MCF 10A (cell line): ENCODE measurements at regions not wholly inside any gene's neighbourhood (a gene's known extent, or its start where the extent isn't known, plus 50 kb on each side); places are given as distances from the start of the nearest gene placed in this dataset.

Experiments used
- BruUV-seq: library from RNA; stranded (reverse); fragments of 400-500 nt; replicated peaks from 2 replicates; lab custom pipeline; 2021; lab: Mats Ljungman, UMichigan
- CTCF ChIA-PET: fragments of 300-600 bp; sonication (Branson Sonifier 250); formaldehyde crosslinking; extraction: SDS; loops from one replicate; lab custom pipeline; 2021; ENCODE audit warnings: antibody characterized with exemption, inconsistent platforms; lab: Yijun Ruan, JAX
- POLR2A ChIA-PET: fragments of 300-600, 350-650 bp; sonication (Branson Sonifier 250); formaldehyde crosslinking; extraction: SDS; loops from one replicate; lab custom pipeline; 2020; ENCODE audit warnings: antibody characterized with exemption, inconsistent platforms; lab: Yijun Ruan, JAX
- DNase-seq: peaks from one replicate; pipeline ENCODE4 v3.0.0-alpha.2; 2018; ENCODE audit not compliant: unreplicated experiment
- H3K27ac Mint-ChIP-seq: one replicate; pipeline ENCODE4 v1.8.0; 2022; ENCODE audit warnings: mild to moderate bottlenecking, low read depth, mixed read lengths; ENCODE audit not compliant: unreplicated experiment
- H3K27me3 Mint-ChIP-seq: one replicate; pipeline ENCODE4 v1.8.0; 2022; ENCODE audit warnings: mixed read lengths; ENCODE audit not compliant: insufficient read depth, unreplicated experiment
- H3K36me3 Mint-ChIP-seq: one replicate; pipeline ENCODE4 v1.8.0; 2022; ENCODE audit warnings: mild to moderate bottlenecking, moderate library complexity, mixed read lengths; ENCODE audit not compliant: insufficient read depth, unreplicated experiment
- H3K4me1 Mint-ChIP-seq: one replicate; pipeline ENCODE4 v1.8.0; 2022; ENCODE audit warnings: mixed read lengths; ENCODE audit not compliant: insufficient read depth, unreplicated experiment
- H3K4me3 Mint-ChIP-seq: one replicate; pipeline ENCODE4 v1.8.0; 2022; ENCODE audit warnings: mild to moderate bottlenecking, moderate library complexity, mixed read lengths; ENCODE audit not compliant: unreplicated experiment
- H3K9me3 Mint-ChIP-seq: one replicate; pipeline ENCODE4 v1.8.0; 2022; ENCODE audit warnings: mixed read lengths; ENCODE audit not compliant: unreplicated experiment
- intact Hi-C: fragments of 100-400 bp; cut with micrococcal nuclease; formaldehyde crosslinking; loops from 2 replicates; pipeline ENCODE4 v1.14.1; 2022
- TF ChIP-seq, protein P1 (sequence below): fragments of 200-600 bp; IDR thresholded peaks from one replicate; pipeline ENCODE4 v1.8.0; 2022; ENCODE audit warnings: antibody characterized with exemption, mild to moderate bottlenecking; ENCODE audit not compliant: unreplicated experiment

DNA sequence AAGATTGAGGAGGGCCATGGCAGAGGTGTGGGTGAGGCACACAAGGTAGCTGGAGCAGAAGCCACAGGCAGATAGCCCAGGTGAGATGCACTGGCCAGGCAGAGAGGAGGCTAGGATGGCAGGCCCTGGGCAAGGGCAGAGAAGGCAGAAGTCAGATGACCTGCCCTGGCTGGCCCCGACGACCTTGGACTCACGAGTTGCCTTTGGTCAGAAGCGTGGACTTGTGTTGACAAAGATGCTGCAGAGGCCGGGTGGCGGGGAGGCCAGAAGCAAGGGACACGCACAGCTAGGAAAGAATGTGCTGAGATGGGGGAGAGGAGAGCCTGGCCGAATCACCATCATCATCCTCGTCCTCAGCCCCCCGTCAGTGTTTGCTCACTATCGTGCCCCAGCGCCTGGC, 123.7 kb downstream of the RBFOX3 start:
- Mint-ChIP-seq H3K27me3 (peaks cover 85% of the 10 kb centered on the region), H3K4me1 (no peaks in the 10 kb centered on the region), H3K27ac (no peak overlapping the region), H3K9me3 (no peaks in the 10 kb centered on the region), H3K36me3 (no peaks in the 10 kb centered on the region), H3K4me3 (no peak overlapping the region)
- intact Hi-C loops: no loop called here
- POLR2A ChIA-PET: no interaction called here
- CTCF ChIA-PET: no interaction called here
- DNase-seq: no peak
- no TSS peak for BruUV-seq
- TF ChIP-seq, protein P1, sequence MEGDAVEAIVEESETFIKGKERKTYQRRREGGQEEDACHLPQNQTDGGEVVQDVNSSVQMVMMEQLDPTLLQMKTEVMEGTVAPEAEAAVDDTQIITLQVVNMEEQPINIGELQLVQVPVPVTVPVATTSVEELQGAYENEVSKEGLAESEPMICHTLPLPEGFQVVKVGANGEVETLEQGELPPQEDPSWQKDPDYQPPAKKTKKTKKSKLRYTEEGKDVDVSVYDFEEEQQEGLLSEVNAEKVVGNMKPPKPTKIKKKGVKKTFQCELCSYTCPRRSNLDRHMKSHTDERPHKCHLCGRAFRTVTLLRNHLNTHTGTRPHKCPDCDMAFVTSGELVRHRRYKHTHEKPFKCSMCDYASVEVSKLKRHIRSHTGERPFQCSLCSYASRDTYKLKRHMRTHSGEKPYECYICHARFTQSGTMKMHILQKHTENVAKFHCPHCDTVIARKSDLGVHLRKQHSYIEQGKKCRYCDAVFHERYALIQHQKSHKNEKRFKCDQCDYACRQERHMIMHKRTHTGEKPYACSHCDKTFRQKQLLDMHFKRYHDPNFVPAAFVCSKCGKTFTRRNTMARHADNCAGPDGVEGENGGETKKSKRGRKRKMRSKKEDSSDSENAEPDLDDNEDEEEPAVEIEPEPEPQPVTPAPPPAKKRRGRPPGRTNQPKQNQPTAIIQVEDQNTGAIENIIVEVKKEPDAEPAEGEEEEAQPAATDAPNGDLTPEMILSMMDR: no peak

DNA sequence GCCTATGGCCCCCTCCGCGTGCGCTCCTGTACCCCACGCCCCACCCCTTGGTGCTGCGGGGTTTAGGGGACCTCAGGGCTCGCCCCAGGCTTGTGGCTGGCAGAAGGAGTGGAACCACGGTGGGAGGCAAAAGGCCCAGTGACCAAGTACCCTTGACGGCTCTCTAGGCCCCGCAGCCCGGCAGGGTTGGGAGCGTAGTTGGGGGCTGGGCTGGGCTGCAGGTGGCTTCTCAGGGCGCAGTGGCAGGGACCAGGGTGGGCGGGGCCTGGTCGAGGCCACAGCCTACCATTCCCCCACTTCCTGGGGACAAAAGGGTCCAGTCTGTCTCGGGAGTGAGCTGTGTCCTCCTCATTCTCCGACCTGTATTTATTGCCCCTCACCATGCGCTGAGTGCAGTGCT, 124.9 kb downstream of the RBFOX3 start:
- CTCF ChIA-PET: no interaction called here
- Mint-ChIP-seq H3K4me3 (no peak overlapping the region), H3K4me1 (no peaks in the 10 kb centered on the region), H3K27ac (no peak overlapping the region), H3K36me3 (no peaks in the 10 kb centered on the region), H3K27me3 (peaks cover 85% of the 10 kb centered on the region), H3K9me3 (no peaks in the 10 kb centered on the region)
- no TSS peak for BruUV-seq
- POLR2A ChIA-PET: no interaction called here
- no peak for DNase-seq
- intact Hi-C loops: no loop called here
- TF ChIP-seq, protein P1: no peak

DNA sequence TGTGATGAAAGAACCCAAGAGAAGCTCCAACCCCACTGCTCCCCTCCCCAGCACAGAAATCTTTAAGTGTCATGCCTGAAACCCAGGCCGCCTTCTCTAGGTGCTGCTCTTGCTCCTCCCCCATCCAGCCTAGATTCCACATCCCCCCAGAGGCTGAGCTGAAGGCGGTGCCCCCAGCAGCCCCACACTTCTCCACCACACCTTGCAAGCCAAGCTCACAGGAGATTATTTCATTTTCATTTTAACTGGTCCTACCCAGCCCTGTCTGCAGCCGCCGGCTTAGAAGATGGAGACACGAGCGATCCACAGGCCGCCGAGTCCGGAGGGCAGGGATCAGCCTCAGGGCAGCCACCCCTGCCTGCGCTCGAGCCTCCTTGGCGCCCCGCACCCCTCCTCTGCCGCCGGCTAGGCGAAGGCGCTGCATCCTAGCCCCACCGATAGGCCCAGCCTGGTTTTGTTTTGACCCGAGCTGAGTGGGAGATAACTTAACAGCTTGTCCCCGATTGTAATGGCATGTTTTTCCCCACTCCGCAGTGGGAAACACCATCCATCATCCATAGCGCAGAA, 125.3 kb downstream of the RBFOX3 start:
- POLR2A ChIA-PET: interaction anchor here (0.5 kb wide), 1 partner anchor 18 kb away, joined by 3 read pairs; no protein-coding TSS in a partner anchor

DNA sequence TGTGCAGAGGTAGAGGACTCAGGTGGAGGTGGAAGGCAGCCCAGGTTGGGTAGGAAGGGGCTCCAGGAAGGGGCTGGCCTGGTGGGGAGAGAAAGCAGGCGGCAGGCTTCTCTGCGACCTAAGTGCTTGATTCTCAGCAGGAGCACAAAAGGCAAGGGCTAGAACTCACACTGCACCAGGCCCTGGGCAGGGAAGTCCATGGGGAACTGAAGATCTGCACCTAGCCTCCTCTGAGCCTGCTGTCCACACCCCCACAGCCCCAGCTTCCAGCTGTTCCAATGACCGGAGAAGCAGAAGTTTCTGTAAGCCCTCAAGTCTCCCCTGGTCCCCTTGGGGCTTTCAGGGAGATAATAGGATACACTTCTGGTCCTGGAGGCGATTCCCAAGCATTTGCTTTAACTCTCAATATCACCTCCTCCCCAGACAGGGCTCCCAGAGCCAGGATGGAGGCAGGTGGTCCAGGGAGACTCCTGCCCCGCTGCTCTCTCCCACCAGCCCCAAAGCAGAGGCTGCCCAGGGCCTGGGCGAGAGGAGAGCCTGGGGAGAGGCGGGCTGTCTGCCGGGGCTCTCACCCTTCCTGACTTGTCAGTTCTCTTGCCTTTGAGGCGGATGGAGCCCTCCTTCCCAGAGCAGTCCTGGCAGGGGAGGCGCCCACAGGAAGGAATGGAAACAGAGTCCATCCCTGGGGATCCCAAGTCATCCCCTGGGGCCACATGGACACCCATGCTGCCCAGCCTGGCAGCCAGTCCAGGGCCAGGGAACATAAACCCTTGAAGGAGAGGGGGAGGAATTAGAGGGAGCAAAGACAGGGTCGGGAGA, 126.0 kb downstream of the RBFOX3 start:
- DNase-seq: no peak
- no TSS peak for BruUV-seq
- no peak overlapping the region for H3K27ac Mint-ChIP-seq
- no peaks in the 10 kb centered on the region for H3K36me3 Mint-ChIP-seq
- TF ChIP-seq, protein P1: no peak
- H3K4me3 Mint-ChIP-seq: no peak overlapping the region
- H3K4me1 Mint-ChIP-seq: no peaks in the 10 kb centered on the region
- POLR2A ChIA-PET: interaction anchor here (0.5 kb wide), 1 partner anchor 18 kb away, joined by 3 read pairs; no protein-coding TSS in a partner anchor
- CTCF ChIA-PET: interaction anchor here (0.5 kb wide), 1 partner anchor 682 kb away, joined by 3 read pairs; no protein-coding TSS in a partner anchor
- H3K27me3 Mint-ChIP-seq: peaks cover 85% of the 10 kb centered on the region
- intact Hi-C loops: no loop called here
- H3K9me3 Mint-ChIP-seq: no peaks in the 10 kb centered on the region

More for the DNA sequence above, 125.3 kb downstream of the RBFOX3 start:
- Mint-ChIP-seq H3K27ac (no peak overlapping the region), H3K9me3 (no peaks in the 10 kb centered on the region), H3K27me3 (peaks cover 85% of the 10 kb centered on the region), H3K36me3 (no peaks in the 10 kb centered on the region), H3K4me3 (no peak overlapping the region), H3K4me1 (no peaks in the 10 kb centered on the region)
- CTCF ChIA-PET: interaction anchor here (0.5 kb wide), 1 partner anchor 681 kb away, joined by 3 read pairs; no protein-coding TSS in a partner anchor
- intact Hi-C loops: no loop called here
- TF ChIP-seq, protein P1: no peak
- no TSS peak for BruUV-seq
- no peak for DNase-seq
